IMR-90 (cell line): ENCODE measurements at regions not wholly inside any gene's neighbourhood (a gene's known extent, or its start where the extent isn't known, plus 50 kb on each side); places are given as distances from the start of the nearest gene placed in this dataset.

Source experiments
- ATAC-seq: fragments of 200-7000 bp; cut with Tn5 transposase; 2 replicates; pipeline ENCODE4 v1.9.1; 2020; ENCODE audit warnings: low read depth, mild to moderate bottlenecking, moderate library complexity
- BruUV-seq: library from RNA; stranded (reverse); fragments of 400-500 nt; replicated peaks from 2 replicates; lab custom pipeline; 2021; lab: Mats Ljungman, UMichigan
- CTCF ChIA-PET: fragments of 300-600 bp; formaldehyde crosslinking; extraction: SDS; loops from one replicate; lab custom pipeline; 2021; ENCODE audit warnings: antibody characterized with exemption; lab: Yijun Ruan, JAX
- POLR2A ChIA-PET: fragments of 300-600 bp; sonication (Branson Sonifier 250); formaldehyde crosslinking; loops from one replicate; lab custom pipeline; 2022; ENCODE audit warnings: antibody characterized with exemption; ENCODE audit not compliant: unreplicated experiment; lab: Charles Lee
- DNase-seq: peaks from one replicate; pipeline ENCODE4 v3.0.0; 2013
- H2AFZ ChIP-seq: replicated peaks from 2 replicates; pipeline ENCODE3; 2013; ENCODE audit warnings: low read length, mild to moderate bottlenecking; ENCODE audit not compliant: poor library complexity
- H2AK5ac ChIP-seq: 2 replicates; pipeline ENCODE4 v1.6.1; 2013; ENCODE audit warnings: low read depth, low read length, inconsistent platforms
- H2AK9ac ChIP-seq: replicated peaks from 2 replicates; pipeline ENCODE3; 2013; ENCODE audit warnings: mild to moderate bottlenecking, low read depth, low read length, moderate library complexity; ENCODE audit not compliant: poor library complexity
- H2BK120ac ChIP-seq: 2 replicates; pipeline ENCODE4 v1.6.1; 2013; ENCODE audit warnings: low read depth, low read length, inconsistent platforms
- H2BK15ac ChIP-seq: 3 replicates; pipeline ENCODE4 v1.6.1; 2013; ENCODE audit warnings: low read depth, low read length, inconsistent platforms
- H2BK20ac ChIP-seq: 2 replicates; pipeline ENCODE4 v1.6.1; 2013; ENCODE audit warnings: low read depth, mild to moderate bottlenecking, inconsistent platforms, low read length, moderate library complexity
- H2BK5ac ChIP-seq: 2 replicates; pipeline ENCODE4 v1.6.1; 2013; ENCODE audit warnings: mild to moderate bottlenecking, low read depth, low read length, inconsistent platforms; ENCODE audit not compliant: poor library complexity, severe bottlenecking
- H3K14ac ChIP-seq: replicated peaks from 2 replicates; pipeline ENCODE4 v1.6.1; 2013; ENCODE audit warnings: low read depth, low read length, inconsistent platforms
- H3K18ac ChIP-seq: 2 replicates; pipeline ENCODE4 v1.6.1; 2013; ENCODE audit warnings: low read depth, low read length, control low read depth
- H3K23ac ChIP-seq: 2 replicates; pipeline ENCODE4 v1.6.1; 2013; ENCODE audit warnings: low read depth, low read length, inconsistent platforms
- H3K27ac ChIP-seq: 2 replicates; pipeline ENCODE4 v1.5.1; 2013; ENCODE audit warnings: mild to moderate bottlenecking, control low read depth, low read length; ENCODE audit not compliant: insufficient read depth
- H3K27me3 ChIP-seq: 2 replicates; pipeline ENCODE4 v1.6.1; 2013; ENCODE audit warnings: low read length; ENCODE audit not compliant: control insufficient read depth, insufficient read depth
- H3K36me3 ChIP-seq: 2 replicates; pipeline ENCODE4 v1.6.1; 2013; ENCODE audit warnings: low read length, mixed read lengths; ENCODE audit not compliant: control insufficient read depth, insufficient read depth
- H3K4ac ChIP-seq: 2 replicates; pipeline ENCODE4 v1.6.1; 2013; ENCODE audit warnings: low read depth, low read length, inconsistent platforms
- H3K4me1 ChIP-seq: 2 replicates; pipeline ENCODE4 v1.6.1; 2013; ENCODE audit warnings: low read length, mixed read lengths; ENCODE audit not compliant: control insufficient read depth, insufficient read depth
- H3K4me2 ChIP-seq: 2 replicates; pipeline ENCODE4 v1.6.1; 2013; ENCODE audit warnings: low read depth, mild to moderate bottlenecking, control low read depth, low read length, moderate library complexity
- H3K4me3 ChIP-seq: 2 replicates; pipeline ENCODE4 v1.5.1; 2013; ENCODE audit warnings: low read depth, mild to moderate bottlenecking, control low read depth, low read length, moderate library complexity; ENCODE audit not compliant: insufficient read depth
- H3K56ac ChIP-seq: 2 replicates; pipeline ENCODE4 v1.6.1; 2013; ENCODE audit warnings: low read length, inconsistent platforms; ENCODE audit not compliant: insufficient read depth; ENCODE audit errors: extremely low read depth
- H3K79me1 ChIP-seq, 2 experiments: 2 replicates each; pipeline ENCODE4 v1.6.1; 2013; ENCODE audit warnings: low read length in 2 of 2, inconsistent platforms in 1 of 2, low read depth in 1 of 2
- H3K9ac ChIP-seq: 2 replicates; pipeline ENCODE4 v1.6.1; 2013; ENCODE audit warnings: low read depth, low read length, control low read depth
- H3K9me1 ChIP-seq: 2 replicates; pipeline ENCODE4 v1.6.1; 2013; ENCODE audit warnings: low read length, inconsistent platforms; ENCODE audit not compliant: insufficient read depth
- H3K9me3 ChIP-seq: 2 replicates; pipeline ENCODE4 v1.6.1; 2013; ENCODE audit warnings: low read length; ENCODE audit not compliant: control insufficient read depth, insufficient read depth
- H4K20me1 ChIP-seq: 2 replicates; pipeline ENCODE4 v1.6.1; 2013; ENCODE audit warnings: low read length, inconsistent platforms; ENCODE audit not compliant: insufficient read depth
- H4K5ac ChIP-seq: 2 replicates; pipeline ENCODE4 v1.6.1; 2013; ENCODE audit warnings: mild to moderate bottlenecking, low read depth, low read length, control low read depth
- H4K8ac ChIP-seq, 2 experiments: 2 replicates each; pipeline ENCODE4 v1.6.1; 2013; ENCODE audit warnings: low read depth in 2 of 2, low read length in 2 of 2, control low read depth in 1 of 2, inconsistent platforms in 1 of 2
- H4K91ac ChIP-seq: 2 replicates; pipeline ENCODE4 v1.6.1; 2013; ENCODE audit warnings: low read depth, low read length, inconsistent platforms; ENCODE audit not compliant: insufficient read depth
- BHLHE40 ChIP-seq: fragments of 150-350 bp; IDR thresholded peaks from 2 replicates; pipeline ENCODE4 v1.6.1; 2016; ENCODE audit warnings: mild to moderate bottlenecking, low read depth, low read length
- CEBPB ChIP-seq: IDR thresholded peaks from 2 replicates; pipeline ENCODE4 v1.6.1; 2012; ENCODE audit warnings: low read depth, low read length, improper control_type of control experiment
- CHD1 ChIP-seq: IDR thresholded peaks from 2 replicates; pipeline ENCODE4 v1.6.1; 2012; ENCODE audit warnings: low read depth, low read length, improper control_type of control experiment
- FOS ChIP-seq: fragments of 150-350 bp; IDR thresholded peaks from 2 replicates; pipeline ENCODE4 v1.6.1; 2016; ENCODE audit warnings: low read depth, low read length
- MAFK ChIP-seq: IDR thresholded peaks from 2 replicates; pipeline ENCODE4 v1.6.1; 2012; ENCODE audit warnings: low read depth, low read length, improper control_type of control experiment
- MAZ ChIP-seq: IDR thresholded peaks from 2 replicates; pipeline ENCODE4 v1.6.1; 2012; ENCODE audit warnings: low read depth, mild to moderate bottlenecking, low read length, improper control_type of control experiment, moderate library complexity, borderline replicate concordance
- MXI1 ChIP-seq: IDR thresholded peaks from 2 replicates; pipeline ENCODE4 v1.6.1; 2012; ENCODE audit warnings: low read depth, mild to moderate bottlenecking, low read length, moderate library complexity, borderline replicate concordance
- NFE2L2 ChIP-seq: fragments of 150-350 bp; IDR thresholded peaks from 2 replicates; pipeline ENCODE4 v1.6.1; 2016; ENCODE audit warnings: low read depth, mild to moderate bottlenecking, low read length
- POLR2A ChIP-seq: IDR thresholded peaks from 2 replicates; pipeline ENCODE4 v1.6.1; 2012; ENCODE audit warnings: mild to moderate bottlenecking, low read depth, low read length
- RAD21 ChIP-seq: IDR thresholded peaks from 2 replicates; pipeline ENCODE4 v1.6.1; 2012; ENCODE audit warnings: low read length, improper control_type of control experiment
- RCOR1 ChIP-seq: IDR thresholded peaks from 2 replicates; pipeline ENCODE4 v1.6.1; 2012; ENCODE audit warnings: mild to moderate bottlenecking, low read length, improper control_type of control experiment; ENCODE audit not compliant: insufficient replicate concordance
- RFX5 ChIP-seq: IDR thresholded peaks from 2 replicates; pipeline ENCODE4 v1.8.0; 2012; ENCODE audit warnings: low read depth, mild to moderate bottlenecking, low read length, moderate library complexity
- SMC3 ChIP-seq: fragments of 150-350 bp; IDR thresholded peaks from 2 replicates; pipeline ENCODE4 v1.6.1; 2016; ENCODE audit warnings: low read depth, mild to moderate bottlenecking, antibody characterized with exemption, low read length, moderate library complexity
- WGBS, 2 experiments: methylation state at CpG; one replicate each; pipeline versions ENCODE4 v1.1.5 to v1.1.7; 2013; ENCODE audit warnings: missing lambda C conversion rate in 2 of 2; ENCODE audit not compliant: insufficient read length in 1 of 2; ENCODE audit errors: extremely low coverage in 2 of 2; 5-methylcytosine and 5-hydroxymethylcytosine counted together
- dilution Hi-C: fragments of 300-500 bp; cut with HindIII; formaldehyde crosslinking; loops from one replicate; pipeline ENCODE4 v1.14.3; 2018; ENCODE audit warnings: low sequenced_read_pairs; ENCODE audit not compliant: unreplicated experiment
- in situ Hi-C: fragments of 300-500 bp; cut with MboI; formaldehyde crosslinking; loops from 3 replicates; pipeline ENCODE4 v1.14.3; 2019; ENCODE audit warnings: low sequenced_read_pairs, inconsistent platforms, mixed read lengths
- intact Hi-C: fragments of 100-400 bp; cut with micrococcal nuclease; formaldehyde crosslinking; loops from 2 replicates; pipeline ENCODE4 v1.10.0; 2022
- TF ChIP-seq, protein P1 (sequence below): fragments of 150-350 bp; IDR thresholded peaks from 2 replicates; pipeline ENCODE4 v1.6.1; 2017; ENCODE audit warnings: mild to moderate bottlenecking, antibody characterized with exemption, low read length, low read depth
- TF ChIP-seq, protein P2 (sequence below): fragments of 150-350 bp; IDR thresholded peaks from 2 replicates; pipeline ENCODE4 v1.6.1; 2016; ENCODE audit warnings: low read depth, mild to moderate bottlenecking, low read length, moderate library complexity, borderline replicate concordance

DNA sequence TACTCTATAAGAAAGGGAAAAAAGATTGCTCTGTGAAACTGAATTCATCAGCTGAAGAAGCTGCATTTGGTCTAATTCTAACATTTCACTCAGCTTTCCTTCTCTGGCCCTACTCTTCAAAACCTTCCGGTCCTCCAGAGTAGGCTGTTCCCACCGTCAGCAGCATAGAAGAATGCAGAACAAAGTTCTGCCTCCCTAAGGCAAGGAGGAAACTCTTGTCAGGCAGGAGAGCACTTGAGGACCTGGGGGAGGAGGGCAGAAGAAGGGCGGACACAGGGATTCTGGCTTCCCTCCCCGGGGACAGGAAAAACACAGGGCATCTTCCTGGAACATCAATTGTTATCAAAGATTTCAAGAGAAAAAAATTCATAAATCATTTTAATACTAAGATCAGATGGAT lies 69.2 kb upstream of the SHB start (continued):
- TF ChIP-seq BHLHE40 (no peak), RAD21 (no peak), CEBPB (no peak), SMC3 (no peak), NFE2L2 (no peak)

DNA sequence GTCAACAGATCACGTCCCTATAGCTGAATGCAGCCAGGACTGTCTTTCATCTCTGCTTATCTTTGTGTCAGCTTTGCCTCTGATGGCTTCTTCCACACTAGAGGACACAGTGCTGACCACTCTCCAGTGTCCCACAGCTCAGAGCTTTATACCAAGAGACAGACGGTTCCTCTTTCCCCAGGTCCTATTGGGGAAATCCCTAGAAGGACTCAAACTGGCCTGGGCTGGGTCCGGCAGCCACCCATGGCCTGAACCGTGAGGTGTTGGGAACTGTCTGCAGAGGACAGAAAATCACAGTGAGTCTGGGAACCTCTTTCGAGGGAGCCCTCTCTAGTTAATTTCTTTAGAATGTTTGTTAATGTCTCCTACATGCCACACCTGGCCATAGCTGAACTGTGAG lies 68.3 kb upstream of the SHB start:
- peaks cover 10% of the 10 kb centered on the region for H3K4me1 ChIP-seq
- H2BK15ac ChIP-seq: no peak overlapping the region
- no peaks in the 10 kb centered on the region for H3K36me3 ChIP-seq
- no peak overlapping the region for H2BK120ac ChIP-seq
- no peak overlapping the region for H2BK5ac ChIP-seq
- CTCF ChIA-PET: no interaction called here
- H3K9me1 ChIP-seq: peaks cover 7% of the 10 kb centered on the region
- peaks cover 5% of the 10 kb centered on the region; the same call in 1 of the 2 replicates for H4K20me1 ChIP-seq
- H2AK5ac ChIP-seq: no peak overlapping the region
- ATAC-seq: no peak
- H3K4me3 ChIP-seq: no peak overlapping the region
- no peak overlapping the region for H4K8ac ChIP-seq
- no TSS peak for BruUV-seq
- POLR2A ChIA-PET: no interaction called here
- no peak overlapping the region for H2AK9ac ChIP-seq
- H3K23ac ChIP-seq: no peak overlapping the region
- H4K5ac ChIP-seq: no peak overlapping the region
- no peaks in the 10 kb centered on the region for H3K79me1 ChIP-seq
- H3K27ac ChIP-seq: no peak overlapping the region
- no peak overlapping the region for H3K18ac ChIP-seq
- no peak for DNase-seq
- no peak overlapping the region for H3K56ac ChIP-seq
- dilution Hi-C loops: no loop called here
- no peaks in the 10 kb centered on the region for H3K9me3 ChIP-seq
- H3K14ac ChIP-seq: no peak overlapping the region
- H3K9ac ChIP-seq: no peak overlapping the region
- no peak overlapping the region for H2AFZ ChIP-seq
- intact Hi-C loops: no loop called here
- in situ Hi-C loops: no loop called here
- H3K4me2 ChIP-seq: no peak overlapping the region
- H3K4ac ChIP-seq: no peak overlapping the region
- no CpG with 5 or more reads among the region's 5 CpGs for WGBS, 2 experiments
- peaks cover 44% of the 10 kb centered on the region for H3K27me3 ChIP-seq
- H2BK20ac ChIP-seq: no peak overlapping the region
- no peak overlapping the region for H4K91ac ChIP-seq
- TF ChIP-seq, protein P1, sequence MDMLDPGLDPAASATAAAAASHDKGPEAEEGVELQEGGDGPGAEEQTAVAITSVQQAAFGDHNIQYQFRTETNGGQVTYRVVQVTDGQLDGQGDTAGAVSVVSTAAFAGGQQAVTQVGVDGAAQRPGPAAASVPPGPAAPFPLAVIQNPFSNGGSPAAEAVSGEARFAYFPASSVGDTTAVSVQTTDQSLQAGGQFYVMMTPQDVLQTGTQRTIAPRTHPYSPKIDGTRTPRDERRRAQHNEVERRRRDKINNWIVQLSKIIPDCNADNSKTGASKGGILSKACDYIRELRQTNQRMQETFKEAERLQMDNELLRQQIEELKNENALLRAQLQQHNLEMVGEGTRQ: no peak
- TF ChIP-seq FOS: no peak
- no peak for TF ChIP-seq MAZ
- TF ChIP-seq POLR2A: no peak
- no peak for TF ChIP-seq BHLHE40
- no peak for TF ChIP-seq SMC3
- no peak for TF ChIP-seq NFE2L2
- no peak for TF ChIP-seq MXI1
- TF ChIP-seq, protein P2, sequence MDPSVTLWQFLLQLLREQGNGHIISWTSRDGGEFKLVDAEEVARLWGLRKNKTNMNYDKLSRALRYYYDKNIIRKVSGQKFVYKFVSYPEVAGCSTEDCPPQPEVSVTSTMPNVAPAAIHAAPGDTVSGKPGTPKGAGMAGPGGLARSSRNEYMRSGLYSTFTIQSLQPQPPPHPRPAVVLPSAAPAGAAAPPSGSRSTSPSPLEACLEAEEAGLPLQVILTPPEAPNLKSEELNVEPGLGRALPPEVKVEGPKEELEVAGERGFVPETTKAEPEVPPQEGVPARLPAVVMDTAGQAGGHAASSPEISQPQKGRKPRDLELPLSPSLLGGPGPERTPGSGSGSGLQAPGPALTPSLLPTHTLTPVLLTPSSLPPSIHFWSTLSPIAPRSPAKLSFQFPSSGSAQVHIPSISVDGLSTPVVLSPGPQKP: no peak
- no peak for TF ChIP-seq RCOR1
- TF ChIP-seq CHD1: no peak
- no peak for TF ChIP-seq CEBPB
- no peak for TF ChIP-seq MAFK
- no peak for TF ChIP-seq RAD21
- TF ChIP-seq RFX5: no peak
